ENCODE measurements at regions not wholly inside any gene's neighbourhood (a gene's known extent, or its start where the extent isn't known, plus 50 kb on each side); places are given as distances from the start of the nearest gene placed in this dataset.

- in situ Hi-C loops (cut with MboI; ENCODE audit: low pct_unique_long_range_greater_than_20kb, low sequenced_read_pairs, unreplicated experiment) = no loop called here
- DNase-seq (ENCODE audit: low spot score) = no peak
- no peak for TF ChIP-seq CTCF (IDR thresholded peaks at IDR 0.05; ENCODE audit: extremely low read depth, insufficient read depth, missing control alignments)
Observed at GRCh38 chr1:106603616-106604015, 452.9 kb upstream of the PRMT6 start.

GRCh38 chr1:106608841-106609240 lies 447.6 kb upstream of the PRMT6 start:
- no peak for TF ChIP-seq CTCF (IDR thresholded peaks at IDR 0.05; ENCODE audit: extremely low read depth, insufficient read depth, missing control alignments)
- in situ Hi-C loops (cut with MboI; ENCODE audit: low pct_unique_long_range_greater_than_20kb, low sequenced_read_pairs, unreplicated experiment) = no loop called here
- DNase-seq (ENCODE audit: low spot score) = no peak

GRCh38 chr1:106613068-106613467 lies 443.4 kb upstream of the PRMT6 start:
- in situ Hi-C loops (cut with MboI; ENCODE audit: low pct_unique_long_range_greater_than_20kb, low sequenced_read_pairs, unreplicated experiment) = no loop called here
- DNase-seq (ENCODE audit: low spot score) = no peak
- no peak for TF ChIP-seq CTCF (IDR thresholded peaks at IDR 0.05; ENCODE audit: extremely low read depth, insufficient read depth, missing control alignments)

GRCh38 chr1:106613861-106614260 lies 442.6 kb upstream of the PRMT6 start:
- no peak for DNase-seq (ENCODE audit: low spot score)
- TF ChIP-seq CTCF (IDR thresholded peaks at IDR 0.05; ENCODE audit: extremely low read depth, insufficient read depth, missing control alignments) = no peak
- in situ Hi-C loops (cut with MboI; ENCODE audit: low pct_unique_long_range_greater_than_20kb, low sequenced_read_pairs, unreplicated experiment) = no loop called here

- no peak for TF ChIP-seq CTCF (IDR thresholded peaks at IDR 0.05; ENCODE audit: extremely low read depth, insufficient read depth, missing control alignments)
- in situ Hi-C loops (cut with MboI; ENCODE audit: low pct_unique_long_range_greater_than_20kb, low sequenced_read_pairs, unreplicated experiment) = no loop called here
Observed at GRCh38 chr1:106615473-106615872, 441.0 kb upstream of the PRMT6 start.

GRCh38 chr1:106619080-106619826 lies 437.2 kb upstream of the PRMT6 start:
- TF ChIP-seq CTCF (IDR thresholded peaks at IDR 0.05; ENCODE audit: extremely low read depth, insufficient read depth, missing control alignments) = no peak
- no peak for DNase-seq (ENCODE audit: low spot score)
- in situ Hi-C loops (cut with MboI; ENCODE audit: low pct_unique_long_range_greater_than_20kb, low sequenced_read_pairs, unreplicated experiment) = no loop called here

More at GRCh38 chr1:106615473-106615872, 441.0 kb upstream of the PRMT6 start:
- no peak for DNase-seq (ENCODE audit: low spot score)

All from GM13977 (cell line).